Common myeloid progenitor, CD34-positive (primary cell): ENCODE measurements at regions not wholly inside any gene's neighbourhood (a gene's known extent, or its start where the extent isn't known, plus 50 kb on each side); places are given as distances from the start of the nearest gene placed in this dataset.

Experiments
- CTCF ChIA-PET: fragments of 350-600 bp; sonication (Branson Sonifier 250); formaldehyde crosslinking; loops from one replicate; lab custom pipeline; 2021; ENCODE audit warnings: antibody characterized with exemption; lab: Charles Lee
- POLR2A ChIA-PET: fragments of 350-600 bp; sonication (Branson Sonifier 250); formaldehyde crosslinking; loops from one replicate; lab custom pipeline; 2021; ENCODE audit warnings: antibody characterized with exemption; lab: Charles Lee
- DNase-seq, 3 donors: peaks; one replicate each; pipeline versions ENCODE4 v3.0.0 to v3.0.0-alpha.2; 2013
- H3K27ac ChIP-seq, 2 experiments: 1 replicate in 1 of 2; 2 replicates in 1 of 2; pipeline ENCODE4 v1.7.0; 2013; ENCODE audit warnings: inconsistent platforms in 2 of 2, low read length in 2 of 2, mild to moderate bottlenecking in 2 of 2, low read depth in 1 of 2, moderate library complexity in 1 of 2; ENCODE audit not compliant: severe bottlenecking in 2 of 2, insufficient read depth in 1 of 2, poor library complexity in 1 of 2
- H3K27me3 ChIP-seq, 5 experiments: replicated peaks in 2 of 5; 1 replicate in 3 of 5; 2 replicates in 2 of 5; pipeline versions ENCODE4 v1.6.1 to v1.7.0; 2013; ENCODE audit warnings: low read length in 4 of 5, mild to moderate bottlenecking in 2 of 5, moderate library complexity in 2 of 5, inconsistent platforms in 1 of 5; ENCODE audit not compliant: insufficient read depth in 5 of 5, control insufficient read depth in 4 of 5
- H3K36me3 ChIP-seq, 4 experiments: 1 replicate in 2 of 4; 2 replicates in 2 of 4; pipeline versions ENCODE4 v1.6.1 to v1.7.0; 2013; ENCODE audit warnings: low read length in 3 of 4, control low read depth in 1 of 4, mild to moderate bottlenecking in 1 of 4; ENCODE audit not compliant: control insufficient read depth in 4 of 4, insufficient read depth in 4 of 4
- H3K4me1 ChIP-seq, 4 experiments: 1 replicate in 3 of 4; 2 replicates in 1 of 4; pipeline versions ENCODE4 v1.6.1 to v1.7.1; 2013; ENCODE audit warnings: low read length in 3 of 4, mild to moderate bottlenecking in 3 of 4, control low read depth in 1 of 4, inconsistent platforms in 1 of 4, moderate library complexity in 1 of 4; ENCODE audit not compliant: control insufficient read depth in 4 of 4, insufficient read depth in 4 of 4; ENCODE audit errors: control extremely low read depth in 1 of 4
- H3K4me3 ChIP-seq, 7 experiments: 1 replicate in 4 of 7; 2 replicates in 3 of 7; pipeline versions ENCODE4 v1.5.1 to v1.7.0; 2013; ENCODE audit warnings: mild to moderate bottlenecking in 7 of 7, low read length in 6 of 7, moderate library complexity in 6 of 7, inconsistent platforms in 2 of 7, low read depth in 2 of 7, control low read depth in 1 of 7; ENCODE audit not compliant: insufficient read depth in 4 of 7, control insufficient read depth in 1 of 7; ENCODE audit errors: extremely low read depth in 1 of 7
- H3K9me3 ChIP-seq, 5 experiments: 1 replicate in 4 of 5; 2 replicates in 1 of 5; pipeline versions ENCODE4 v1.6.1 to v1.7.1; 2013; ENCODE audit warnings: low read length in 4 of 5, mild to moderate bottlenecking in 2 of 5, inconsistent platforms in 1 of 5, low read depth in 1 of 5, moderate library complexity in 1 of 5; ENCODE audit not compliant: control insufficient read depth in 4 of 5, insufficient read depth in 2 of 5; ENCODE audit errors: control extremely low read depth in 1 of 5
- WGBS: methylation state at CpG from one replicate; pipeline ENCODE4 v1.1.5; 2013; ENCODE audit not compliant: insufficient coverage; 5-methylcytosine and 5-hydroxymethylcytosine counted together

DNA sequence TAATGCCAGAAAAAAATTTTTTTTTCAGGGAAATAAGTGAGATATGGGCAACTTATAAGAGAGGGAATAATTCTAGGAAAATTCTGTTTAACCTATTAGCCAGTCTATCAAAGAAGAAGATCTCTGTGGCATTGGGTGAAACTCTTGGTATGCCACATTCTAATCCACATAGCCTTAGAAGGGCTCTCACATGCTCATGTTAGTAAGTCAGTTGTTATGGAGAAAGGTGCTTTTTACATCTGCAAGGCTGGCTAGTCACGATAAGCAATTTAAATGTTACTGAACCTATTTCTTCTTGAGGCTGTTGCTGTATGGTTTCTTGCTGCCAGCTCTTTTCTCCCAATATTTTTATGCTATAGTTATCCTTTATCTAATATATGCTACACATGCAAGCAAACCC, 89.9 kb upstream of the MAGI1 start:
- DNase-seq: no peak
- peaks cover 0 to 4% (median 0%) of the 10 kb centered on the region in 5 experiments for H3K27me3 ChIP-seq
- ChIA-PET POLR2A (no interaction called here), CTCF (no interaction called here)
- no CpG with 5 or more reads among the region's 1 CpG for WGBS
- H3K4me3 ChIP-seq: no peak overlapping the region
- no peaks in the 10 kb centered on the region for H3K4me1 ChIP-seq
- H3K36me3 ChIP-seq: no peaks in the 10 kb centered on the region
- H3K9me3 ChIP-seq: no peaks in the 10 kb centered on the region
- H3K27ac ChIP-seq: no peak overlapping the region

DNA sequence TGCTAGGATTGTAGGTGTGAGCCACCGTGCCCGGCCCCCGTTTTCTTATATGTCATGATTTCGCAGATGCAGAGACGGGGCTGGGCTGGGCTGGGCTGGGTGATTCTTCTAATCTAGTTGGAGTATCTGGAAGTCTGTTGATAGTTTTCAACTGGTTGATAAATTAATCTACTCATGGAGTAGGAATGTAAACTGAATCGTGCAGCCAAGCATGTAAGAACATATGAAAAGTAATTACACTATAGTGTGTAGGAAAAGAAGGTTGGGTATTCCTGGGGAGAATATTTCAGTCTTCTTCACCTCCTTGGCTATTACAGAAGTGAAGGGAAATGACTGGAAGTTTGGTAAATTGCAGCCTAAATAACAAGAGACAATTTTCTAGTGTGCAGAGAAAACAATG, 82.6 kb upstream of the MAGI1 start:
- DNase-seq: no peak
- no peak overlapping the region for H3K4me3 ChIP-seq
- H3K9me3 ChIP-seq: no peaks in the 10 kb centered on the region
- POLR2A ChIA-PET: no interaction called here
- H3K36me3 ChIP-seq: no peaks in the 10 kb centered on the region
- peaks cover 0 to 3% (median 0%) of the 10 kb centered on the region in 5 experiments for H3K27me3 ChIP-seq
- no peak overlapping the region for H3K27ac ChIP-seq
- 94% methylated on average over 5 of the region's 6 CpGs for WGBS
- H3K4me1 ChIP-seq: no peaks in the 10 kb centered on the region
- CTCF ChIA-PET: no interaction called here

DNA sequence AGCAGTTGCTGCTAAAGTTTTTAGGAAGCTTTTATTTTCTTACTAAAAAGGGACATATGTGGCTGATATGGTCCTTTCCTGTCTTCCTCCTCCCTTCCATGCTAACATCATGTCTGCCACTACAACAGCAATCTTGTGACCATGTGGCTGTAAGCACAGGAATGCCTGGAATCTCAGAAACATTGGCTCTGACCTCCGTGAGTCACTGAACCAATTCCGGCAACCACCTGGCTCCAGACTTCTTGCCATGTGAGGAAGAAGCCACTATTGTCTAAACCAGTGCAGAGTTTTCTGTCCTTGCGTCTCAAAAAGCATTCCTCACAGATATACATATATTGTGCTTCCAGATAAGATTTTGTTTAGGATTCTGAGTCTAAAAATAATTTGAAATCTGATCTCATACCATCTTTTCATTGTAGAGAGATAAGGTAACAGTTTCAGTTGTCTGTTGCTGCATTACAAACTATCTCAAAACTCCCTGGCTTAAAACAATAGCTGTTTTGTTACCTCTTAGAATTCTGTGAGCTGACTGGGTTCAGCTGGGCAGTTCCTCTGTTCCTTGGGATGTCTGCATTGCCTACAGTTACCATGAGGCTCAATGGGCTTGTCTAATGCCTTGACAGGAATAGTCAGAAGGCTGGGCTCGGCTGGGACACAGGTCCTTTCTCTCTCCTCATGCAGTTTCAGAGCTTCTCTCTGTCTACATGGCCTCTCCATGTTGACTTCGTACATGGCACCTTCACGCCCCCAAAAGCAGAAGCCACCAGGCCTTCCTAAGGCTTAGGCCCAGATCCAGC, 77.3 kb upstream of the MAGI1 start:
- WGBS: 85% methylated on average over 4 of the region's 6 CpGs
- H3K27ac ChIP-seq: no peak overlapping the region
- no peaks in the 10 kb centered on the region for H3K36me3 ChIP-seq
- no peaks in the 10 kb centered on the region for H3K9me3 ChIP-seq
- ChIA-PET CTCF (interaction anchor here (0.9 kb wide), 1 partner anchor 21 kb away, joined by 3 read pairs; no protein-coding TSS in a partner anchor), POLR2A (no interaction called here)
- no peaks in the 10 kb centered on the region for H3K4me1 ChIP-seq
- H3K4me3 ChIP-seq: no peak overlapping the region
- peaks cover 0 to 2% (median 0%) of the 10 kb centered on the region in 5 experiments for H3K27me3 ChIP-seq
- DNase-seq: no peak

DNA sequence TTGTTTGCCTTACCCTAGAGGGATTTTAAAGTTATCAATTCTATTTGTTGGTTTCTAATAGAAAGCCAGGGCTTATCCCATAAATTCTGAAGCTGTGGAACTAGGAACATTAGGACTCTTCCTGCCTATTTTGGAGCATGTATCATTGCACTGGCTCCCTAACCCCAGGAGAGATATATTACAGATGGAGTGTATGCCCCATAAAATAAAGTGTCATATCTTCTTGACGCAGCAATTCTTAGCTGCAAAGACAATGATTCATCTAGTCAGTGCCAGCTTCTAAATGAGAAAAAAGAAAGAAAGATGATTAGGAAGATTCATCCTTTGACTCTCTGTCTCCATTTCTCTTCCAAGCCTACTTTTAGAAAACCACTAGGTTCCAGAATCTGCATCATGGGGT, 74.8 kb upstream of the MAGI1 start:
- Histone ChIP-seq H3K4me3 (no peak overlapping the region), H3K36me3 (no peaks in the 10 kb centered on the region), H3K27me3 (peaks cover 0 to 2% (median 0%) of the 10 kb centered on the region in 5 experiments), H3K27ac (no peak overlapping the region), H3K9me3 (no peaks in the 10 kb centered on the region), H3K4me1 (no peaks in the 10 kb centered on the region)
- POLR2A ChIA-PET: no interaction called here
- CTCF ChIA-PET: no interaction called here
- WGBS: 100% methylated on average over 1 of the region's 1 CpG
- no peak for DNase-seq

DNA sequence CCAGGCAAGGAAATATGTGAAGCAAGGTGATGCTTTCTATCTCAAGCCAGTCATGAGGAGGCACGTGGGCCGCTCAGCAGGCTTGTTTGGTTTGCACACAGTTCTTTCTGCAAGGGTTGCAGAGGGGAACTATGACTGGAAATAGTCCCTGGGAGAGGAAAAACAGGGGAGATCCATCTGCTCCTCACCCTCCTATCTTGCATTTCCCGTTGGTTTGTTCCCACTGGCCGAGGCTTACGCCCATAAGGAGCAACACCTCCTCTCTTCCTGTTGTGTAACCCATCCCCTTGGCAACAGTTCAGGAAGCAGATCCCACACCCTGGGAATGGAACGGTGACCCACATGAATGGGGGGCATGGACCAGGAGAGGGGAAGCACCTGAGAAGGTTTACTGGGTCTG, 72.1 kb upstream of the MAGI1 start:
- WGBS: 69% methylated on average over 6 of the region's 6 CpGs
- Histone ChIP-seq H3K27ac (no peak overlapping the region), H3K36me3 (no peaks in the 10 kb centered on the region), H3K4me3 (no peak overlapping the region), H3K4me1 (no peaks in the 10 kb centered on the region), H3K9me3 (no peaks in the 10 kb centered on the region), H3K27me3 (peaks cover 0 to 2% (median 0%) of the 10 kb centered on the region in 5 experiments)
- no peak for DNase-seq
- ChIA-PET CTCF (no interaction called here), POLR2A (no interaction called here)

DNA sequence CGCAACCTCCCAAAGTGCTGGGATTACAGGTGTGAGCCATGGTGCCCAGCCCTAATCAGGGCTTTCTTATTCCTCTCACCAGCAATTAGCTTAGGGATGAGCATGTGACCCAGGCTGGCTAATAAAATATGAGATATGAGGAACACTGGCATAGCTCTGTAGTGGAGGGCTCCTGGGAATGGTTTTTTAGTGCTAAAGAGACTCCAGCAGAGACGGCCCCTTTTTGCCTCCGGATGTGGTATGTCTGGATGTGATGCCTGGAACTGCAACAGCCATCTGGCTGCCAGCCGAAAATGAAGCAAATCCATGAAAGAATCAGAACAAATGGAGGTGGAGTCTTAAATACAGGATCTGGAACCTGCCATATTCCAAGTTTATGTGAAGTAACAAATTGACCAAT, 69.1 kb upstream of the MAGI1 start:
- ChIA-PET POLR2A (no interaction called here), CTCF (no interaction called here)
- no peak for DNase-seq
- no peaks in the 10 kb centered on the region for H3K36me3 ChIP-seq
- H3K4me1 ChIP-seq: no peaks in the 10 kb centered on the region
- no peak overlapping the region for H3K27ac ChIP-seq
- no peak overlapping the region for H3K4me3 ChIP-seq
- peaks cover 0 to 2% (median 0%) of the 10 kb centered on the region in 5 experiments for H3K27me3 ChIP-seq
- WGBS: 61% methylated on average over 3 of the region's 4 CpGs
- no peaks in the 10 kb centered on the region for H3K9me3 ChIP-seq

DNA sequence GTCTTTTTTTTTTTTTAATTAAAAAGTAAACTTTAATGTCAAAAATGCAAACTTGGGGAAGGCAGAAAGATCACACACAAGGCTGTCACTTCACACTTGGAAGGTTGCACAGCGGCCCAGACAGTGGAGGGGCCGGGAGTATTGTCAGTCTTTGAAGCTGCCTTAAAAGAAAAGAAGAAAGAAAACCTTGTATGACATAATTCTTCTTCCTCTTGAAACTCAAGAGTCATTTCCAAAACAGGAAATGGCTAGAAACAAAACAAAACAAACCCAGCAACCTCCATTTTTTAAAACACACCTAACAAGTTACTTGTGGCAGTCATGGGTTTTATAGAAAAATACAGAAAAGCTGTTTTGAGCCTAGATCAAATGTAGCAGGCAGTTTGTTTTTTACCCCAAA, 68.1 kb upstream of the MAGI1 start:
- ChIA-PET CTCF (interaction anchor here (0.7 to 0.9 kb wide), 2 partner anchors 31 to 560 kb away, joined by 3 read pairs; no protein-coding TSS in a partner anchor), POLR2A (no interaction called here)
- Histone ChIP-seq H3K4me1 (no peaks in the 10 kb centered on the region), H3K27ac (no peak overlapping the region), H3K27me3 (peaks cover 0 to 2% (median 0%) of the 10 kb centered on the region in 5 experiments), H3K4me3 (no peak overlapping the region), H3K36me3 (no peaks in the 10 kb centered on the region), H3K9me3 (no peaks in the 10 kb centered on the region)
- no peak for DNase-seq
- WGBS: 100% methylated on average over 1 of the region's 2 CpGs
